Mesothelial cell of epicardium (in vitro differentiated cells): ENCODE measurements at regions not wholly inside any gene's neighbourhood (a gene's known extent, or its start where the extent isn't known, plus 50 kb on each side); places are given as distances from the start of the nearest gene placed in this dataset.
"Not testable (repeated sequence)": the region's sequence is repeated elsewhere in the genome, so short reads cannot be mapped to it uniquely, and the experiment has no call there.

ENCODE experiments used
- DNase-seq, 2 experiments: peaks; one replicate each; pipeline ENCODE4 v3.0.0; 2021; ENCODE audit warnings: low spot score in 2 of 2; ENCODE audit not compliant: unreplicated experiment in 2 of 2
- H3K27ac Mint-ChIP-seq: 2 replicates; pipeline ENCODE4 v1.8.0; 2021; ENCODE audit warnings: mixed read lengths
- H3K27me3 Mint-ChIP-seq: 2 replicates; pipeline ENCODE4 v1.8.0; 2021; ENCODE audit warnings: low read depth, mixed read lengths
- H3K36me3 Mint-ChIP-seq: 2 replicates; pipeline ENCODE4 v1.8.0; 2021; ENCODE audit warnings: mixed read lengths
- H3K4me1 Mint-ChIP-seq: 2 replicates; pipeline ENCODE4 v1.8.0; 2021; ENCODE audit warnings: mixed read lengths
- H3K4me3 Mint-ChIP-seq: 2 replicates; pipeline ENCODE4 v1.8.0; 2021; ENCODE audit warnings: mild to moderate bottlenecking, moderate library complexity, mixed read lengths
- H3K9me3 Mint-ChIP-seq: 2 replicates; pipeline ENCODE4 v1.8.0; 2021; ENCODE audit warnings: mixed read lengths
- CTCF ChIP-seq: fragments of 200-600 bp; sonication (generic); IDR thresholded peaks from one replicate; pipeline ENCODE4 v1.5.0; 2021; ENCODE audit warnings: antibody characterized with exemption; ENCODE audit not compliant: unreplicated experiment

GRCh38 chr11:89625171-89625570 is 84.9 kb upstream of the TRIM77 start:
- Mint-ChIP-seq H3K4me3 (no peak overlapping the region), H3K9me3 (no peaks in the 10 kb centered on the region), H3K4me1 (peaks cover 12% of the 10 kb centered on the region), H3K36me3 (no peaks in the 10 kb centered on the region), H3K27ac (no peak overlapping the region), H3K27me3 (no peaks in the 10 kb centered on the region)
- TF ChIP-seq CTCF: no peak
- DNase-seq: no peak

- H3K36me3 Mint-ChIP-seq: no peaks in the 10 kb centered on the region
- TF ChIP-seq CTCF: no peak
- DNase-seq: no peak
- H3K27me3 Mint-ChIP-seq: no peaks in the 10 kb centered on the region
- H3K27ac Mint-ChIP-seq: no peak overlapping the region
- no peak overlapping the region for H3K4me3 Mint-ChIP-seq
- no peaks in the 10 kb centered on the region for H3K9me3 Mint-ChIP-seq
- peaks cover 8% of the 10 kb centered on the region for H3K4me1 Mint-ChIP-seq
Measured at GRCh38 chr11:89626366-89626765, 83.7 kb upstream of the TRIM77 start.

GRCh38 chr11:89626881-89627280 is 83.2 kb upstream of the TRIM77 start:
- not testable (repeated sequence) for H3K4me3 Mint-ChIP-seq, H3K27me3 Mint-ChIP-seq, H3K9me3 Mint-ChIP-seq, H3K4me1 Mint-ChIP-seq, DNase-seq, H3K27ac Mint-ChIP-seq, H3K36me3 Mint-ChIP-seq

- no peak for DNase-seq
- no peaks in the 10 kb centered on the region for H3K36me3 Mint-ChIP-seq
- H3K9me3 Mint-ChIP-seq: no peaks in the 10 kb centered on the region
- H3K27ac Mint-ChIP-seq: no peak overlapping the region
- peaks cover 5% of the 10 kb centered on the region for H3K27me3 Mint-ChIP-seq
- TF ChIP-seq CTCF: no peak
- H3K4me1 Mint-ChIP-seq: no peaks in the 10 kb centered on the region
- no peak overlapping the region for H3K4me3 Mint-ChIP-seq
Measured at GRCh38 chr11:89633135-89633705, 76.9 kb upstream of the TRIM77 start.

- not testable (repeated sequence) for H3K4me3 Mint-ChIP-seq, DNase-seq, H3K27me3 Mint-ChIP-seq, H3K9me3 Mint-ChIP-seq, H3K4me1 Mint-ChIP-seq, H3K36me3 Mint-ChIP-seq, H3K27ac Mint-ChIP-seq
Measured at GRCh38 chr11:89640777-89641176, 69.3 kb upstream of the TRIM77 start.

- H3K9me3 Mint-ChIP-seq, H3K27ac Mint-ChIP-seq, H3K4me3 Mint-ChIP-seq, H3K27me3 Mint-ChIP-seq, H3K4me1 Mint-ChIP-seq, H3K36me3 Mint-ChIP-seq, DNase-seq: not testable (repeated sequence)
Measured at GRCh38 chr11:89648232-89648631, 61.9 kb upstream of the TRIM77 start.

GRCh38 chr11:89648996-89649395 is 61.1 kb upstream of the TRIM77 start:
- not testable (repeated sequence) for H3K27me3 Mint-ChIP-seq, H3K4me3 Mint-ChIP-seq, H3K36me3 Mint-ChIP-seq, H3K4me1 Mint-ChIP-seq, H3K9me3 Mint-ChIP-seq, H3K27ac Mint-ChIP-seq, DNase-seq

GRCh38 chr11:89654669-89655068 is 55.4 kb upstream of the TRIM77 start:
- not testable (repeated sequence) for H3K4me3 Mint-ChIP-seq, H3K36me3 Mint-ChIP-seq, H3K27ac Mint-ChIP-seq, H3K27me3 Mint-ChIP-seq, H3K4me1 Mint-ChIP-seq, DNase-seq, H3K9me3 Mint-ChIP-seq

GRCh38 chr11:89658767-89659166 is 51.3 kb upstream of the TRIM77 start:
- not testable (repeated sequence) for H3K27me3 Mint-ChIP-seq, H3K4me1 Mint-ChIP-seq, DNase-seq, H3K9me3 Mint-ChIP-seq, H3K27ac Mint-ChIP-seq, H3K4me3 Mint-ChIP-seq, H3K36me3 Mint-ChIP-seq

GRCh38 chr11:89659414-89659813 is 50.7 kb upstream of the TRIM77 start:
- not testable (repeated sequence) for DNase-seq, H3K4me1 Mint-ChIP-seq, H3K27me3 Mint-ChIP-seq, H3K4me3 Mint-ChIP-seq, H3K36me3 Mint-ChIP-seq, H3K9me3 Mint-ChIP-seq, H3K27ac Mint-ChIP-seq
